Loucy (cell line): ENCODE measurements at regions not wholly inside any gene's neighbourhood (a gene's known extent, or its start where the extent isn't known, plus 50 kb on each side); places are given as distances from the start of the nearest gene placed in this dataset.

Experiments
- CTCF ChIP-seq: fragments of 200-600 bp; sonication (generic); conservative IDR thresholded peaks from 2 replicates; pipeline ENCODE4 v1.5.1; 2014; ENCODE audit warnings: mild to moderate bottlenecking, antibody characterized with exemption, low read length
- EZH2phosphoT487 ChIP-seq: fragments of 200-600 bp; IDR thresholded peaks from 2 replicates; pipeline ENCODE4 v1.6.1; 2018; ENCODE audit warnings: antibody characterized with exemption, mild to moderate bottlenecking, moderate library complexity, borderline replicate concordance

- TF ChIP-seq CTCF (no peak), EZH2phosphoT487 (no peak)
Measured at GRCh38 chr11:92682952-92683351, 286.5 kb upstream of the MTNR1B start.
